ENCODE measurements at regions not wholly inside any gene's neighbourhood (a gene's known extent, or its start where the extent isn't known, plus 50 kb on each side); places are given as distances from the start of the nearest gene placed in this dataset.

DNA sequence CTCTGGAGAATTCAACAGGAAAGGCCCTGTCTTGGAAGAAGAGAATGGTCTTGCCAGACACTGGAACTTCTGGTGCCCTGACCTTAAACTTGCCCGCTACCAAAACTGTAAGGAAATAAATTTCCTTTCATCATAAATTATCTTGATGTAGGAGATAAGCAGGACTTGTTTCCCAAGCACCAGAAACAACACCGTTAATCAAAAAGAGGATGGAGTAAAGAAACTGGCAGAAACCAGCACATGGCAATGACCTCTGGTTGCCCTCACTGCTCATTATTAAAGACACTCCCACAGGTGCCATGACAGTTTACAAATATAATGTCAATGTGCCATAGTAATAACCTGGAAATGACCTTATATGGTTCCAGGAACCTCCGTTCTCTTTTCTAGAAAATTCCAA lies 426.1 kb downstream of the EDEM1 start:
- DNase-seq (ENCODE audit: low read depth), result no peak
- H3K4me3 ChIP-seq (ENCODE audit: low read depth, low read length), result no peak overlapping the region
- TF ChIP-seq CTCF (conservative IDR thresholded peaks at IDR 0.05; ENCODE audit: low read depth, low read length), result no peak

DNA sequence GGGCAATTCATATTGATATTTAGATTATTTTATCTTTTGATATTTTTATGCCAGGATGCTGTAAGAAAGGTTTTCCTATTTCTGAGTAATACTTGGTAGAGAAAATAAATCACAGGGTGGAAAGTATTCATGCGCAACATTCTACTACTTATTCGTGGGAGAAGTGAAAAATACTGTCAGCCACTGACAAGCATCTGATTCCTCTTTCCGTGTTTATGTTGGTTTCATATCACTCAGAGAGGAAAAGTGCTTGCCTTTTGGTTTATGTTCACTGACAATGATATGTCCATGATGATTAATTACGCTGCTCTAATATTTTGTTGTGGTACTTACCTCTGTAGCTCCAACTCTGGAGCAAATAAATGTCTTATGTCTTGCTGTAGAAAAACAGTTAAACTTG lies 429.4 kb downstream of the EDEM1 start:
- no peak for DNase-seq (ENCODE audit: low read depth)

DNA sequence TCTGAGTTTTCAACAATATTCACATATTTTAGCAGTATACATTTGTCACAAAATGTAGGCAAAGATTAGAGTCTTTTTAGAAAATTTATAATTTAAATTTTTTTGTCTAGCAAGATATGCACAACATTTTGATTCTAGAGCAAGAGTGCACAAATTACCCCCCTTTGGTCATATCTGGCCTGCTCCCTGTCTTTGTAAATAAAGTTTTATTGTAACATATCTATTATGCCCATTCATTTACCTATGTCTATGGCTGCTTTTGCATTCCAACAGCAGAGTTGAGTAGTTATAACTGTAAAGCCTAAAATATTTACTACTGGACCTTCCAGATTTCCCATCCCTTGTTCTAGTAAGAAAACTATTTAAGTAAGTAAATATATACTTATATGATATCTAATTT lies 430.7 kb downstream of the EDEM1 start:
- TF ChIP-seq CTCF (conservative IDR thresholded peaks at IDR 0.05; ENCODE audit: low read depth, low read length), result no peak
- no peak overlapping the region for H3K4me3 ChIP-seq (ENCODE audit: low read depth, low read length)
- no peak for DNase-seq (ENCODE audit: low read depth)

More for the DNA sequence above, 429.4 kb downstream of the EDEM1 start:
- no peak overlapping the region for H3K4me3 ChIP-seq (ENCODE audit: low read depth, low read length)
- TF ChIP-seq CTCF (conservative IDR thresholded peaks at IDR 0.05; ENCODE audit: low read depth, low read length), result no peak

DNA sequence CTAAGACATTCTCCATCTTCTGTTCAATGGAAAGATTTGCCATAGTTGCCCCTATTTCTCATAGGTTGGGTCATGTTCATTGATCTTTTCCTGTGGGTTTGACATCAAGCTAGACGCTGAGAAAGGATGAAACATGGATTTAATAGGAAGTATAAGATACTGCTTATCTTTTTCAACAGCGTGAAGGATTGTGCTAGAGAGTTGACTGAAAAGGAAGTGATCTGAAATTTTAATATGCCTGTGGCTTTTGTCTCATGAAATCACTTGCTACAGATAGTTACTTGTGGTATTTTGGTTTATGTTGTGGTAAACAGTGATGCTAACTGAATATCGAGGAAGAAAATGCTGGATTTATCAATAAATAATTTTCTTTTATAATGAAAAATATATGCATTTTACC lies 442.9 kb downstream of the EDEM1 start:
- DNase-seq (ENCODE audit: low read depth), result no peak
- H3K4me3 ChIP-seq (ENCODE audit: low read depth, low read length), result no peak overlapping the region
- TF ChIP-seq CTCF (conservative IDR thresholded peaks at IDR 0.05; ENCODE audit: low read depth, low read length), result no peak

DNA sequence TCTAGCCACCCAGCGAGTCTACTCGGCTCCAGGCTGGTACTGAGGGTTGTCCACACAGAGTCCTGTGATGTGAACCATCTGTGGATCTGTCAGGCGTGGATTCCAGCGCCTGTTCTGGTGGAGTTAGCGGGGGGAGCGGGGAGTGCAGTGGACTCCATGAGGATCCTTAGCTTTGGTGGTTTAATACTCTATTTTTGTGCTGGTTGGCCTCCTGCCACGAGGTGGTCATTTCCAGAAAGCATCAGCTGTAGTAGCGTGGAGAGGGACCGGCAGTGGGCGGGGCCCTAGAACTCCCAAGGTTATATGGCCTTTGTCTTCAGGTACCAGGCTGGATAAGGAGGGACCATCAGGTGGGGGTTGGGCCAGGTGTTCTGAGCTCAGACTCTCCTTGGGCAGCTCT lies 446.5 kb downstream of the EDEM1 start:
- TF ChIP-seq CTCF (conservative IDR thresholded peaks at IDR 0.05; ENCODE audit: low read depth, low read length), result no peak
- no peak overlapping the region for H3K4me3 ChIP-seq (ENCODE audit: low read depth, low read length)
- no peak for DNase-seq (ENCODE audit: low read depth)

DNA sequence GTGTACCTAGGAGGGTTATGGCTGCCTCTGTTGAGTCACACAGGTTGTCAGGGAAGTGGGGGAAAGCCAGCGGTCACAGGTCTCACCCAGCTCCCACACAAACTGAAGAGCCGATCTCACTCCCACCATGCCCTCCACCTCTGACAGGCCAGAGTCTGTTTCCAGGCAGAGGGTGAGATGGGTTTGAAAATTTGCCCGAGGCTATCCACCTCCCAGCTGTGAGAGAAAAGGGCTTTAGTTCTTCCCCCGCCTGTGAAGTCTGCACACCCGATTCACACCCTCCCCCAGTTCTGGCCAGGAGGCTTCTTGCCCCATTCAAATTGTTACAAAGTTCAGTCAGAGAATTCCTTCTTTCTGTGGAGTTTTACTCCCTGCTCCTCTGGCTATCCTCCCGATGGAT lies 446.9 kb downstream of the EDEM1 start:
- no peak for TF ChIP-seq CTCF (conservative IDR thresholded peaks at IDR 0.05; ENCODE audit: low read depth, low read length)
- no peak for DNase-seq (ENCODE audit: low read depth)
- no peak overlapping the region for H3K4me3 ChIP-seq (ENCODE audit: low read depth, low read length)

GRCh38 chr3:5635746-5636145 lies 448.2 kb downstream of the EDEM1 start:
- no peak for TF ChIP-seq CTCF (conservative IDR thresholded peaks at IDR 0.05; ENCODE audit: low read depth, low read length)
- no peak overlapping the region for H3K4me3 ChIP-seq (ENCODE audit: low read depth, low read length)
- no peak for DNase-seq (ENCODE audit: low read depth)
